Astrocyte (in vitro differentiated cells and primary cell): ENCODE measurements at regions not wholly inside any gene's neighbourhood (a gene's known extent, or its start where the extent isn't known, plus 50 kb on each side); places are given as distances from the start of the nearest gene placed in this dataset.

Experiments used
- CTCF ChIP-seq: IDR thresholded peaks from 2 replicates; pipeline ENCODE4 v1.5.1; 2011; ENCODE audit warnings: low read depth, mild to moderate bottlenecking, inconsistent platforms, low read length, moderate library complexity; ENCODE audit not compliant: insufficient read depth
- EZH2 ChIP-seq: IDR thresholded peaks from 2 replicates; pipeline ENCODE4 v1.6.1; 2012; ENCODE audit warnings: mild to moderate bottlenecking, low read length, inconsistent platforms; ENCODE audit not compliant: insufficient read depth

GRCh38 chr11:130693543-130693942 is 222.7 kb downstream of the SNX19 start:
- TF ChIP-seq CTCF (no peak), EZH2 (no peak)
